CD4-positive, alpha-beta memory T cell (primary cell): ENCODE measurements at regions not wholly inside any gene's neighbourhood (a gene's known extent, or its start where the extent isn't known, plus 50 kb on each side); places are given as distances from the start of the nearest gene placed in this dataset.

Experiments used
- CTCF ChIA-PET: fragments of 350-600 bp; sonication (Branson Sonifier 250); formaldehyde crosslinking; loops from one replicate; lab custom pipeline; 2021; ENCODE audit warnings: inconsistent platforms; ENCODE audit not compliant: partially characterized antibody; lab: Charles Lee
- POLR2A ChIA-PET: fragments of 350-600 bp; sonication (Branson Sonifier 250); formaldehyde crosslinking; loops from one replicate; lab custom pipeline; 2021; ENCODE audit not compliant: partially characterized antibody; lab: Charles Lee
- DNase-seq, 5 donors: peaks; one replicate each; pipeline versions ENCODE4 v3.0.0 to v3.0.0-alpha.2; 2020 to 2022; ENCODE audit warnings: mixed read lengths in 1 of 5
- H3K27ac ChIP-seq: one replicate; pipeline ENCODE4 v1.7.0; 2013; ENCODE audit warnings: low read depth, low read length
- H3K27me3 ChIP-seq: 2 replicates; pipeline ENCODE4 v1.7.0; 2013; ENCODE audit warnings: mild to moderate bottlenecking, low read length, moderate library complexity; ENCODE audit not compliant: insufficient read depth
- H3K36me3 ChIP-seq: 2 replicates; pipeline ENCODE4 v1.7.0; 2013; ENCODE audit warnings: mild to moderate bottlenecking, low read length, moderate library complexity; ENCODE audit not compliant: insufficient read depth
- H3K4me1 ChIP-seq: 2 replicates; pipeline ENCODE4 v1.7.0; 2013; ENCODE audit warnings: mild to moderate bottlenecking, low read length, moderate library complexity; ENCODE audit not compliant: insufficient read depth
- H3K4me3 ChIP-seq, 2 donors: one replicate each; pipeline ENCODE4 v1.7.0; 2013; ENCODE audit warnings: low read length in 2 of 2, mild to moderate bottlenecking in 1 of 2
- H3K9me3 ChIP-seq, 2 donors: one replicate each; pipeline ENCODE4 v1.7.0; 2013; ENCODE audit warnings: low read length in 2 of 2, control low read depth in 1 of 2; ENCODE audit not compliant: control insufficient read depth in 1 of 2
- H3K27ac Mint-ChIP-seq, 7 donors: one replicate each; pipeline ENCODE4 v1.8.0; 2020 to 2021; ENCODE audit warnings: mixed read lengths in 7 of 7, mild to moderate bottlenecking in 6 of 7, inconsistent platforms in 3 of 7, moderate library complexity in 3 of 7
- H3K27me3 Mint-ChIP-seq, 2 donors: one replicate each; pipeline ENCODE4 v1.8.0; 2020 to 2021; ENCODE audit warnings: mixed read lengths in 2 of 2
- H3K36me3 Mint-ChIP-seq, 2 donors: one replicate each; pipeline ENCODE4 v1.8.0; 2020 to 2021; ENCODE audit warnings: mixed read lengths in 2 of 2, inconsistent platforms in 1 of 2, mild to moderate bottlenecking in 1 of 2
- H3K4me1 Mint-ChIP-seq, 4 donors: one replicate each; pipeline ENCODE4 v1.8.0; 2020 to 2021; ENCODE audit warnings: mixed read lengths in 4 of 4, mild to moderate bottlenecking in 1 of 4
- H3K4me3 Mint-ChIP-seq, 8 donors: one replicate each; pipeline ENCODE4 v1.8.0; 2020 to 2021; ENCODE audit warnings: mixed read lengths in 8 of 8, mild to moderate bottlenecking in 7 of 8, moderate library complexity in 6 of 8, inconsistent platforms in 3 of 8
- H3K9me3 Mint-ChIP-seq, 8 donors: one replicate each; pipeline ENCODE4 v1.8.0; 2020 to 2021; ENCODE audit warnings: mixed read lengths in 8 of 8, mild to moderate bottlenecking in 5 of 8, inconsistent platforms in 3 of 8, moderate library complexity in 1 of 8
- intact Hi-C: fragments of 100-400 bp; cut with micrococcal nuclease; formaldehyde crosslinking; loops from one replicate; pipeline ENCODE4 v1.15.1; 2023

DNA sequence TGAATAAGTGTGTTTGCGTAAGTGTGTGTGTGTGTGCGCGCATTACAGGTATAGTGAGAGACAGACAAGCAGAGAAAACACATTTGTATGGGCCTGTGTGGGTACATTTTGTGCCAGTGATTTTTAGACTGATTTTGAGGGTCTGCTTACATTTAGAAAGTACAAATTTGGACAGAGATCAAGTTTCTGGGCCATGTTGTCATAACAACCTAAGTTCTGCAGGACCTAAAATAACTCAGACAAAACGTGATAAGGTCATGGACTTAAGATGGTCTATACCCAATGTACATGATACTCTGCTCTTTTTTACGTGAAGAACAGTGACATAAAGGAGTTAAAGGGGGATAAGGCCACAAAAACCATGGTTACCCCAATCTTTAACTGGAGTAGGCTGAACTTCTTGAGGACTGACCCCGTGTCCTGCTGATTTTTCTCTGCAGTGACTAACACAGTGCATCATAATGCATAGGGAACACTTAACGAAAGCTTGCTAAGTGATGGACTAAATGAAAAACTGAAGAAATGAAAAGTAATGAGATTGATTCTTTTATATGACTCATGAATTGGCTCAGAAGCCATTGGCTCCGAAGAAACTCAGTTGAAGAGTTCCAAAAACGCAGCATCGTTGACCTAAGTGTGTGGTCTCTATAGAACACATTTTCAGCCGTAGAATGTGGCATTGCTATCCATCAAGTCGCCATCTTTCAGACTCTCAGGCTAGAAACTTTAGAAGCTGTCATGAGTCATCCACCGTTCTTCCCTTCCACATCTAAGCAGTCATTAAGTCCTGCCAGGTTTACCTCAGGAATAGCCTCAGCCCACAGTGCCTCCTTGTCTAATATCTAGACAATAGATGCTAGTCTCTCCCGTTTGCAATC is 61.6 kb upstream of the NCOA1 start:
- Histone ChIP-seq H3K4me1 (no peaks in the 10 kb centered on the region), H3K4me3 (no peak overlapping the region), H3K9me3 (no peaks in the 10 kb centered on the region), H3K27ac (no peak overlapping the region), H3K36me3 (no peaks in the 10 kb centered on the region), H3K27me3 (no peaks in the 10 kb centered on the region)
- H3K27me3 Mint-ChIP-seq, result no peaks in the 10 kb centered on the region
- no peaks in the 10 kb centered on the region for H3K4me1 Mint-ChIP-seq
- CTCF ChIA-PET, result no interaction called here
- H3K4me3 Mint-ChIP-seq, result no peak overlapping the region
- DNase-seq, result no peak
- H3K9me3 Mint-ChIP-seq, result no peaks in the 10 kb centered on the region
- POLR2A ChIA-PET, result no interaction called here
- intact Hi-C loops, result no loop called here
- H3K27ac Mint-ChIP-seq, result no peak overlapping the region
- H3K36me3 Mint-ChIP-seq, result no peaks in the 10 kb centered on the region

DNA sequence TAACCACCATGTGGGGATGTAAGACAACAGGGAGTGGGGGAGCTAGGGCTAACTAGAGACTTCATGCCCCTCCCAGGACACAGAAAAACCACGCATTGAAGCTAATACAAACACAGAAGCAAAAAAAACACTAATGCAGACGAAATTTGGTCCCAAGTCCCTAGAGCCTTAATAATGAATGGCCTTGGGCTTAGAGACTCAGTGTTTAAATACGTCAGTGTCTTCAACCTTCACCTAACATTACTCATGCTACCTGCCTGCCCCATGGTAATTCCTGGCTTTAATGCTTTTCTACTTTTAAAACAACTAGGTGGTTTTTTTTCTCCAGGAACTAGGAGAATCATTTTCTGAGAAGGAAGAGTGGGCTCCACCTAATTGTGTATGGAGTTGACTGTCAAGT is 64.1 kb upstream of the ITSN2 start:
- no peak overlapping the region for H3K27ac Mint-ChIP-seq
- H3K4me1 Mint-ChIP-seq, result peaks cover 0 to 3% (median 0%) of the 10 kb centered on the region in 4 donors
- POLR2A ChIA-PET, result no interaction called here
- no peak overlapping the region for H3K4me3 Mint-ChIP-seq
- H3K9me3 Mint-ChIP-seq, result peaks cover 0 to 7% (median 0%) of the 10 kb centered on the region in 8 donors
- no peak for DNase-seq
- no peaks in the 10 kb centered on the region for H3K27me3 Mint-ChIP-seq
- Histone ChIP-seq H3K27me3 (no peaks in the 10 kb centered on the region), H3K27ac (no peak overlapping the region), H3K4me3 (no peak overlapping the region), H3K4me1 (no peaks in the 10 kb centered on the region), H3K36me3 (no peaks in the 10 kb centered on the region), H3K9me3 (no peaks in the 10 kb centered on the region)
- intact Hi-C loops, result no loop called here
- CTCF ChIA-PET, result interaction anchor here (4.8 kb wide), 1 partner anchor 15 kb away, joined by 32 read pairs; no protein-coding TSS in a partner anchor
- no peaks in the 10 kb centered on the region for H3K36me3 Mint-ChIP-seq

DNA sequence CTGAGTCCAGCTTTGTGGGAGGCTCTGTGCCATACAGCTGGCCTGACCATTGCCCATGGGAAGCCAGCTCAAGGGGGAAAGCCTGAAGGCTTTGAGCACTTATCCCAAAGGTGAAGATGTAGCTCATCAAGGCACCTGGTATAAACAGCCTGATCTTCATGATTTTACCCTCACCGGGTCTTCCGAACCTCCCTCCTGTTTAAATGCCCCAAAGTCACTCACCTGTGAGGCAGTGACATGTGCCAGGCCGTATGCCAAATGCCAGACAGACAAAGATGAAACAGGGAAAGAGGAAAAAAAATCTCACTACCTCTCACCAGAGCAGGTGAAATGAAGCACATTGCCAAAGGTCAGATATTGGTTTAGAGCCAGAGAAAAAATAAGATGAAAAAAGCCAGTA is 62.8 kb upstream of the ITSN2 start:
- H3K36me3 Mint-ChIP-seq, result no peaks in the 10 kb centered on the region
- intact Hi-C loops, result no loop called here
- no peak overlapping the region for H3K4me3 ChIP-seq
- no peaks in the 10 kb centered on the region for H3K9me3 ChIP-seq
- no peaks in the 10 kb centered on the region for H3K27me3 ChIP-seq
- no peaks in the 10 kb centered on the region for H3K4me1 ChIP-seq
- H3K27ac ChIP-seq, result no peak overlapping the region
- H3K4me1 Mint-ChIP-seq, result peaks cover 0 to 3% (median 0%) of the 10 kb centered on the region in 4 donors
- H3K27ac Mint-ChIP-seq, result no peak overlapping the region
- CTCF ChIA-PET, result interaction anchor here (1.2 to 4.8 kb wide), 9 partner anchors 10 to 707 kb away, joined by 3 to 71 read pairs (median 11); no protein-coding TSS in a partner anchor
- POLR2A ChIA-PET, result interaction anchor here (1.4 to 1.7 kb wide), 3 partner anchors 370 to 404 kb away, joined by 5 to 6 read pairs (median 5); partner anchors contain the start of genes CENPO and PTRHD1
- H3K4me3 Mint-ChIP-seq, result no peak overlapping the region
- H3K36me3 ChIP-seq, result no peaks in the 10 kb centered on the region
- no peak for DNase-seq
- H3K9me3 Mint-ChIP-seq, result peaks cover 0 to 7% (median 0%) of the 10 kb centered on the region in 8 donors
- H3K27me3 Mint-ChIP-seq, result no peaks in the 10 kb centered on the region

DNA sequence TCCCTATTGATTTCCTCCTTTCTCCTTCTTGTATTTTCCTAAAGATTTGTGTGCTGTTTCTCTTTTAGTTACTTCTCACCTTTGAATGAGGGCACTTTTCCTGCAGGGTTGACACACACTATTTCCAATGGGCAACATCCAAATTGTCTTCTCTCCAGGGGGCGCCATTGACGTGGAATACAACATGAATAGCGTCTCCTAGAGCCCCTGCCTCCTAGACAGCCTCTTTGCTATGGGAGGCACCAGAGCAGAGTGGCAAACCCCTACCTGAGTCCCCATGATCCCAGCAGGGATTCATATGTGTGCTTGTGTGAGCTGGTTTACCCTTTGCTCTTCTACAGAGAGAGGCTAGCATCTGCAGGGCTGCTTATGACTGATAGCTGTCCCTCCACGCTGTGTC is 61.3 kb upstream of the ITSN2 start:
- peak in 4 of 5 donors; percentile 29 to 34 (median 32) for DNase-seq
- no peaks in the 10 kb centered on the region for H3K27me3 Mint-ChIP-seq
- no peaks in the 10 kb centered on the region for H3K36me3 ChIP-seq
- ChIA-PET POLR2A (interaction anchor here (1.4 to 1.7 kb wide), 3 partner anchors 371 to 406 kb away, joined by 5 to 6 read pairs (median 5); partner anchors contain the start of genes CENPO and PTRHD1), CTCF (interaction anchor here (1.0 to 4.8 kb wide), 10 partner anchors 9 to 708 kb away, joined by 3 to 71 read pairs (median 8); no protein-coding TSS in a partner anchor)
- no peaks in the 10 kb centered on the region for H3K9me3 ChIP-seq
- H3K27me3 ChIP-seq, result no peaks in the 10 kb centered on the region
- peak overlapping the region in 1 of 7 donors; percentile 78 for H3K27ac Mint-ChIP-seq
- no peaks in the 10 kb centered on the region for H3K4me1 ChIP-seq
- peaks cover 0 to 7% (median 0%) of the 10 kb centered on the region in 8 donors for H3K9me3 Mint-ChIP-seq
- no peak overlapping the region for H3K27ac ChIP-seq
- peaks cover 0 to 3% (median 0%) of the 10 kb centered on the region in 4 donors for H3K4me1 Mint-ChIP-seq
- H3K36me3 Mint-ChIP-seq, result no peaks in the 10 kb centered on the region
- H3K4me3 Mint-ChIP-seq, result no peak overlapping the region
- intact Hi-C loops, result loop anchor here (1.0 kb wide), 1 partner anchor 406 kb away; no protein-coding TSS in a partner anchor
- H3K4me3 ChIP-seq, result no peak overlapping the region

DNA sequence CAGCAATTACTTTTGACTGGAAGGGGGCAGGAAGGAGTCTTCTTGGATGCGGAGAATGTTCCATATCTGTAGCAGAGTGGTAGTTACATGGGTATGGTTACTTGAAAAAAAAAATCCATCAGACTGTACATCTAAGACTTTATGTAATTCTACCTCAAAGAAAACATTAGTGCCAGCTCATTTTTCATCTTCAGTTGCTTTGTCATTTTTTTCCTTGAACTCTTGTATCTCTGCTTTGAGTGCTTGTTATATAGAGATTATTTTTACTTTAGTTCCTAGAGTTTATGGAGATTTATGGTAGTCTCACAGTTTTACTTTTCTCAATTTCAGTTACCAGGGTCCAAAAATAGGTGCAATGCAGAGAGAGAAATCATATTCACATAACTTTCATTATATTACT is 60.0 kb upstream of the ITSN2 start:
- Histone ChIP-seq H3K4me3 (no peak overlapping the region), H3K9me3 (no peaks in the 10 kb centered on the region), H3K4me1 (no peaks in the 10 kb centered on the region), H3K27ac (no peak overlapping the region), H3K27me3 (no peaks in the 10 kb centered on the region), H3K36me3 (no peaks in the 10 kb centered on the region)
- intact Hi-C loops, result no loop called here
- POLR2A ChIA-PET, result no interaction called here
- no peaks in the 10 kb centered on the region for H3K36me3 Mint-ChIP-seq
- H3K27me3 Mint-ChIP-seq, result no peaks in the 10 kb centered on the region
- H3K4me1 Mint-ChIP-seq, result peaks cover 0 to 3% (median 0%) of the 10 kb centered on the region in 4 donors
- no peak overlapping the region for H3K27ac Mint-ChIP-seq
- DNase-seq, result no peak
- peaks cover 0 to 7% (median 0%) of the 10 kb centered on the region in 8 donors for H3K9me3 Mint-ChIP-seq
- H3K4me3 Mint-ChIP-seq, result no peak overlapping the region
- CTCF ChIA-PET, result interaction anchor here (4.3 to 4.8 kb wide), 2 partner anchors 11 to 408 kb away, joined by 32 to 71 read pairs; no protein-coding TSS in a partner anchor

DNA sequence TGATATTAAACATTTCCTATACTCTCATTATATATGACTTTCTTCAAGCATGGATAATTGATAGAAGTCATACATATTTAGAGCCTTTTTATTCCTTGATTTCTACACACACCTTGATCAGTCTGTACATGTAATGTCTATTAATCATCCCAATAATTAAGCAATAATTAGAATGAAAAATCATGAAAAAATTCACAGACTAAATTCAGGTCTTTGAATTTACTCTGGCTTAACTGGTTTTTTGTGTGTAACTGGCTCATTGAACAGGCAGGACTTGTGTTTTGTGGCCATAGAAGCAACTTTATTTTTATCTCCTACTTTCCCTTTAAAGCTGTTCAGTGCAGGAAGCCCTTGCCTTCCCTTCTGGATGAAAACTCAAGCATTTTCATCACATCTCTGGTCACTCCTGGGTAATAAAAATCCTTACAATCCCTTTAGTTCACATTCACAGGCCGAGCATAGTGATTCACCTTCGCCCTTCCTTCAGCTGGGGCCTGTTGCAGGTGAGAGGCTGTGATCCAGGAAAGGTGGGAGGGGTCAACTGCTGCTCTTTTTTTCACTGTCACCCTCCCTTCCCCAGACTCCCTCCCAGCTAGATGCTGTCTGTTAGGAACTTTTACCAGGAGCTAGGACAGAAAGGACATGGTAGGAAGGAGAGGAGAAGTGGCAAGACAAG is 58.0 kb upstream of the ITSN2 start:
- CTCF ChIA-PET, result no interaction called here
- POLR2A ChIA-PET, result no interaction called here
- Mint-ChIP-seq H3K9me3 (peaks cover 0 to 7% (median 0%) of the 10 kb centered on the region in 8 donors), H3K27me3 (no peaks in the 10 kb centered on the region), H3K36me3 (no peaks in the 10 kb centered on the region), H3K27ac (no peak overlapping the region), H3K4me3 (no peak overlapping the region), H3K4me1 (peaks cover 0 to 3% (median 0%) of the 10 kb centered on the region in 4 donors)
- intact Hi-C loops, result no loop called here
- no peak for DNase-seq
- Histone ChIP-seq H3K27me3 (no peaks in the 10 kb centered on the region), H3K27ac (no peak overlapping the region), H3K9me3 (no peaks in the 10 kb centered on the region), H3K36me3 (no peaks in the 10 kb centered on the region), H3K4me1 (no peaks in the 10 kb centered on the region), H3K4me3 (no peak overlapping the region)

DNA sequence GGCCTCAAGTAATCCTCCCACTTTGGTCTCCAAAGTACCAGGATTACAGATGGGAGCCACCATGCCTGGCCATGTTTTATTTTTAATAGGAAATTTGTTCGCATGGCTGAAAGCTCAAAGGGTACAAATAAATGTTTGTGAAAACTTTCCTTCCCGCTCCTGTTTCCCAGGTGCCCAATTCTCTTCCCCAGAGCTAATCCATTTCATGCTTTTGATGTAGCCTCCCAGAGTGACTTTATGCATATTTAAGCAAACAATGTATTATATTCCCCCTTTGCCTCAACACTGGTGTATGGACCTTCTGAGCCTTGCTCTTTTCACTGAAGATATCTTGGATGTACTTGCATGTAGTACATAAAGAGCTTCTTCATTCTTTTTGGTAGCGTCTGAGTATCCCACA is 52.5 kb upstream of the ITSN2 start:
- POLR2A ChIA-PET, result no interaction called here

More for the DNA sequence above, 52.5 kb upstream of the ITSN2 start:
- CTCF ChIA-PET, result interaction anchor here (1.0 to 1.8 kb wide), 5 partner anchors 9 to 717 kb away, joined by 3 to 24 read pairs (median 3); no protein-coding TSS in a partner anchor
- H3K27me3 Mint-ChIP-seq, result peaks cover 4 to 10% of the 10 kb centered on the region in 2 donors
- intact Hi-C loops, result no loop called here
- DNase-seq, result no peak
- no peaks in the 10 kb centered on the region for H3K4me1 Mint-ChIP-seq
- H3K27ac Mint-ChIP-seq, result peak overlapping the region in 1 of 7 donors; percentile 2
- Histone ChIP-seq H3K9me3 (no peaks in the 10 kb centered on the region), H3K4me3 (no peak overlapping the region), H3K4me1 (no peaks in the 10 kb centered on the region), H3K27me3 (no peaks in the 10 kb centered on the region), H3K27ac (no peak overlapping the region), H3K36me3 (no peaks in the 10 kb centered on the region)
- no peaks in the 10 kb centered on the region for H3K9me3 Mint-ChIP-seq
- no peaks in the 10 kb centered on the region for H3K36me3 Mint-ChIP-seq
- no peak overlapping the region for H3K4me3 Mint-ChIP-seq
